CMK (cell line): ENCODE measurements at regions not wholly inside any gene's neighbourhood (a gene's known extent, or its start where the extent isn't known, plus 50 kb on each side); places are given as distances from the start of the nearest gene placed in this dataset.

Experiments
- DNase-seq: peaks from one replicate; pipeline ENCODE4 v3.0.0-alpha.2; 2010; ENCODE audit warnings: low read depth

GRCh38 chr4:141783770-141784169, 147.4 kb downstream of the IL15 start:
- no peak for DNase-seq

DNA sequence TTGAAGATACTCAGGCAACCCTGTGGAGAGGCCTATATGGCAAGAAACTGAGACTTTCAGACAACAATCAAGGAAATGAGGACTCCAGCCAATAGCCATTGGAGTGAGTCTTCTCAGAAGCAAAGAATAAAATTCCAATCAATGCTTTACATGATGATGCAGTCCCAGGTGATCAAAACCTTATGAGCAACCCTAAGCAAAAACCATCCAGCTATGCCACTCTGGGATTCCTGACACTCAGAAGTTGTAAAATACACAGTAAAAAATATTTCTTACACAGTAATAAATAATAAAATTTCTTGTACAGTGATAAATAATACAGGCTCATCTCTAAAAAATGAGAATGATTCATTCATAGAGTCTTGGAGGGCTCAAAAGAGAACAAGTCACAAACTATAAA, 150.6 kb downstream of the IL15 start:
- DNase-seq: no peak

DNA sequence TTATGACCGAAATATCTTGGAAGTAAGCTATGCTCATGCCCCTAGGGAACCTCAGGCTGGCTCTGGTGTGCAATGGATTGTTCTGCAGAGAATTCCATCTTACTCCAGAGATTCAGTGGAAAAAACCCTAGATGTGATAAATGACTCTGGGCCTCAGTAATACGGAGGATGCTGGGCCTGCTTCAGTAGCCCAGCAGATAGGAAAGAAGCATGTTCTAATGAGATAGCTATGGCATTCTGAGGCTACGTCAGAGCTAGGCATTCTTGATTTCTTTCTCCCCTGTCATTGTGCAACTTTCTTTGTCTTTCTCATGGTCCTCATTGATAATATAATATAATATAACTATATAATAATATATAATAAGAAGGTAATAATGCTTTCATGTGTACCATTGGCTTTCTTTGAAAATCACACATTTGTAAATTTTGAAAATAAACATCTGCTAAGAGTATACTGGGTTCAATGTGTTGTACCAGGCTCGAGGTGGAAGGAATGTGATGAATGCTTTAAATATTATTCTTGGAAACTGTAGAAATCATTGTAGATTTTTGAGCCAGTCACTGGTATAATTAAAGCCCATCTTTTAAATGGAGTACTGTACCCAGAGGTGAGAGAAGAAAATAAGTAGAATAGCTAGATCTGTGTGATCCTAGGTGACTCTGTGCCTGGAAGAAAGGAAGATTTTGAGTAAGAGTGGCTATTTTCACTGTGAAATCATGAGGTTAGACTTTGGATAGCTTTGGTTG, 152.0 kb downstream of the IL15 start:
- DNase-seq: no peak

GRCh38 chr4:141789716-141790115, 153.3 kb downstream of the IL15 start:
- DNase-seq: no peak

DNA sequence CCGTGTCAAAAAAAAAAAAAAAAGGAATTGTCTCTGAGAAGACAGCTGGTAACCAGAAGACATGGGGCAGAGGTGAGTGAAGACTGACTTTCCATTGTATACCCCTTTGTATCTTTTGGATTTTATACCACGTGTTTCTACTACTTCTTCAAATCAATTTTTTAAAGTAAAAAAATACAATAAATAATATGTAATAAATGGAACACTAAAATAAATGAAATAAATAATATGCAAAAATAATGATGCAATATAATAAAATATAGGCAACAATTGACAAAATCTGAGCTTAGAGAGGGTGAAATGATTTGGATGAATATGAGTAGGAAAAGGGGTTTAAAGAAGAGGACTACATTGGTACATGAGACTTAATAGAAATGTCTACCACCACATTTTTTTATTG, 155.8 kb downstream of the IL15 start:
- DNase-seq: no peak

- no peak for DNase-seq
Observed at GRCh38 chr4:141797966-141798365, 161.6 kb downstream of the IL15 start.

GRCh38 chr4:141801558-141801957, 165.2 kb downstream of the IL15 start:
- DNase-seq: no peak

GRCh38 chr4:141802333-141802732, 165.9 kb downstream of the IL15 start:
- DNase-seq: no peak

DNA sequence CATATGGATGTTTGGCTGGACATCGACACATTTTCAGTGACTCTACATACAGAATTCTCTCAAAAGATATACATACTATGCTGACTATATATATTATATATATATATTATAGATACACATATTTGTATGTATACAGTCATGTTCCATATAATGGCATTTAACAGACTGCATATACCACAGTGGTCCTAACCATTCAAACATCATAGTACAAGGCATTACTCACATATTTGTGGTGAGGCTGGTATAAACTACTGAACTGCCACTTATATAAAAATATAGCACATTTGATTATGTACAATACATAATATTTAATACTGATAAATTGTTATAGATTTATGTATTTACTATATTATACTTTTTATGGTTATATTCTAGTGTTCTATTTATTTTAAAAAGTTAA, 168.5 kb downstream of the IL15 start:
- DNase-seq: no peak

GRCh38 chr4:141807103-141807891, 170.9 kb downstream of the IL15 start:
- DNase-seq: no peak

GRCh38 chr4:141810038-141810711, 173.8 kb downstream of the IL15 start:
- no peak for DNase-seq

DNA sequence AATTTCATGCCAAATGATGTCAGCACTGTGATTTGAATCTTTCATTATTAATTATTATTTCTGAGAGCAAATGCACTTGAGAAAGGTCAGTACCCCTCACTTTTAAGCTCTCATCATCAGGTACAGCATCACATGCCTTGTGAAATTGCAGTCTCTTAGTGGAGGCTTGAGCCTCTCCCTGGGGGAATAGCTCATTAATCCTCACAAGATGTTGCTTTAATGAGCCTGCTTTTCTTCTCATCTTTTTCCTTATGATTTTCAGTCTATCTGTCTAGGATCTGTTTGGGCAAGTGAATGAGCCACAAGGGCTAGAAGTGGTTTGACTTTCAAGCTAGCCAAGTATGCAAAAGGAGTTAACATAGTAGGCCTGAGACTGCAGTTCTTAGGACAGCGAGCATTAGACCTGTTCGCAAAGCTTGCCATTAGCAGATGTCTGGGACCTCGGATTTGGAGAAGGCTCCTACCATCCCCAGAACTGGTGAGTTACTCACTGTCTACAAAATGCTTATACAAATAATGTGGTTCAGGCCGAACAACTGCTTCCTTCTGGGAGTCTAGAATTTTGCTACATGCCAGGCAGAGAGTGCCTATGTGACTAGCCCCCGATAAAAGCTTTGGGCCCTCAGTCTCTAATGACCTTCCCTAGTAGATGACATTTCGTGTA, 174.5 kb downstream of the IL15 start:
- no peak for DNase-seq

- DNase-seq: no peak
Observed at GRCh38 chr4:141812158-141812557, 175.8 kb downstream of the IL15 start.

DNA sequence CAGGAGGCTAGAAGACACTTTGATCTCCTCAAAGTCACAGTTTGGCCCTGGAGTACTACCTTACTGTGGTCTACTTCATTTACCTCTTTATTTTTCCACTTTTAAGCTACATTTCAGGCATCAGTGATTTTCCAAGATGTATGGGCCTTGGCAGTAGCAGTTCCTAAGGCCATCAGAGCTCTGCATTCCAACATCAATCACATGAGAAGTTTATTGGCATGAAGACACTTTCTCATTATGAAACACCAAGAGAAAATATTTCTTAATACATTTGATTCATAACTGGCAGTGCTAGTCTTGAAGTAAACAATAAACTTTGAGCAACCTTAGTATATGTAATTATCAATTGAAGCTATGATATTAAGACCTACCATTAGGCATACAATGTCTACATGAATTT, 178.1 kb downstream of the IL15 start:
- DNase-seq: no peak

DNA sequence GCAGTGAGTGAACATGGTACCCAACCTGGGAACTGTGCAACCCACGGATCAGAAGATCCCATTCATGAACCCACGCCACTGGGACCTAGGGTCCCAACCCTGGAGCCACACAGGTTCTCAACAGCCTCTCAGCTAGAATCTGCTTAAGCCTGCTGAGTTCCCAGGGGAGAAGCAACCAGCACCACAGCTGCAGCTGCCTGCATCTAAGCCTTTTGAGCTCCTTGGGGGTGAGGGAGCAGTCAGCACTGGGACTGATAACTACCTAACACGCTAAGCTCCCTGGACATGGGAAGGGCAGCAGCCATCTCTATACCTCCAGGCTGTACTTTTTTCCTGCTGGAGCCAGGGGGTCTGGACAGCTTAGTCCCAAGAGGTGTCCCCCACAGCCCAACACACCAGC, 179.3 kb downstream of the IL15 start:
- DNase-seq: no peak

DNA sequence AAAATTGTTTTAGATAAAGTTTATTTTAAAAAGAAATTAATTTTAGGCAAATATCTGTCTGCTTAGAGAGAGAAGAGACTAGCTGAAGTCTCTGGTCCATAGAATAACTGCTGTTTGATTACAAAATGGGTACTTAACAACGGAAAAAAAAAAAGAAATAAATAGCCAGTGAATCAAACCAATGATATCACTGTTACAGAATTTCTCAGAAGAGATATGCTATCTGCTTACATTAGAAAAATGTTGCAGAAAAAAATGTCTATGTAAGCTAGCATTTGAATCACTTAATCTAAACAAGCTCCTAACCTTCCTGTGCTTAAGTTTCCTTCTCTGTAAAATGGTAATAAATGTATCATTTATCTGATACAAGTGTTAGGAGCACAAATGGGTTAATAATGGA, 189.9 kb downstream of the IL15 start:
- DNase-seq: no peak

GRCh38 chr4:141833209-141833608, 196.8 kb downstream of the IL15 start:
- no peak for DNase-seq

DNA sequence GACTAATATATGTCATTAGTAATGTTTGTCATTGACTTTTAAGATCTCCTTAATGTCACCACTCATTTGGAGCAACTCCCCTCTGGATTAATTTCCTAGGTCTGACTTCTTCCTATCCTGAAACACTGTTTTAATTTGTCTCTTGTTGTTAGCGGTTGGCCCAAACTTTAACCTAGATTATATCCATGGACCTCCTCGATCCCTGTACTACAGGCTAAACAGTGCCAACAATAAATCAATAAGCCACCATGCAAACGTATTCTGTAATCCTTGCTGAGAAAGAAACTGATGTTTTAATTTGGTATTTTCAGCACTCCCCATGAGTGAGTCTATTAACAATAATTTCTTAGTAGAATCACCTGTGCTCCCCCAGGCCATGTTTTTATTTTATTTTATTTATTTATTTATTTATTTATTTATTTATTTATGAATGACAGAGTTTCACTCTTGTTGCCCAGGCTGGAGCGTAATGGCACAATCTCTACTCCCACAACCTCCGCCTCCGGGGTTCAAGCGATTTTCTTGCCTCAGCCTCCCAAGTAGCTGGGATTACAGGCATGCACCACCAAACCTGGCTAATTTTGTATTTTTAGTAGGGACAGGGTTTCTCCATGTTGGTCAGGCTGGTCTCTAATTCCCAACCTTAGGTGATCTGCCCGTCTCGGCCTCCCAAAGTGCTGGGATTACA, 204.1 kb downstream of the IL15 start:
- DNase-seq: no peak

DNA sequence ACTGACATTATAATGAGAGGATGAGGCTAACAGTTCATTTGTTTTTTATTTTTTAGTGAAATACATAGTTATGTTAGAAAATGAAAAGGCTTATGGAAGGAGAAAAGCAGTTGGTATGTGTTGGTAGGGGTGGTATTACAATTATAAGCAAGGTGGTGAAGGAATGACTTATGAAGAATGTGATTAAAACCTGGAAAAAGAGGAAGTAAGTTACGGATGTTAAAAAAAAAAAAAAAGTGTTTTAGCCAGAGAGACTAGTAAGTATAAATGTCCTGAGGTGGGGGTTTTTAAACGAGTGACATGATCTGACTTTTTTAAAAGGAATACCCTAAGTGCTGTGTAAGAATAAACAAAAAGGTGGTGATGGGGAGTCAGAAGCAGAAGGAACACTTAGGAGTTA, 206.8 kb downstream of the IL15 start:
- DNase-seq: no peak

- no peak for DNase-seq
Observed at GRCh38 chr4:141845901-141846300, 209.5 kb downstream of the IL15 start.

GRCh38 chr4:141849367-141849766, 213.0 kb downstream of the IL15 start:
- no peak for DNase-seq

DNA sequence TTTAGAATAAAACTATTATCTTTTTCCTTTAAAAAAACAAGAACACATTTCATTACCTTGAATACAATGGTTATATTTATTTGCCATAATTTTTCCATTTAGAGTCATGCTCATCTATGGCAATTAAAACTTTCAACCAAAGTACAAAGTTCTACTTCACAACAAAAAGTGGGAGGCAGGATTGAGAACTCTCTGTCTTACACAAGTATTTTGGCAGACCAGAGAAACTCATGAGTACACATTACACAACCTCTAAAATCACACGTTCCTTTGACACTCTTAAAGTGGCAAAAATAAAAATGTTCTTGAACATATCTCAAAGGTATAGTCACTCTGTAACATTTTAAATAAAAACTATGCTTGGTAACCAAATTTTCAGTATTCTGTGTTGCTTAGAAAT, 213.4 kb downstream of the IL15 start:
- DNase-seq: no peak
